RPMI7951 (cell line): ENCODE measurements at regions not wholly inside any gene's neighbourhood (a gene's known extent, or its start where the extent isn't known, plus 50 kb on each side); places are given as distances from the start of the nearest gene placed in this dataset.

ENCODE experiments used
- DNase-seq: peaks from one replicate; pipeline ENCODE4 v3.0.0-alpha.2; 2012; ENCODE audit warnings: low read depth

GRCh38 chr2:38450509-38450908 is 73.4 kb upstream of the ATL2 start:
- DNase-seq: no peak

- no peak for DNase-seq
Measured at GRCh38 chr2:38448692-38449410, 71.8 kb upstream of the ATL2 start.

DNA sequence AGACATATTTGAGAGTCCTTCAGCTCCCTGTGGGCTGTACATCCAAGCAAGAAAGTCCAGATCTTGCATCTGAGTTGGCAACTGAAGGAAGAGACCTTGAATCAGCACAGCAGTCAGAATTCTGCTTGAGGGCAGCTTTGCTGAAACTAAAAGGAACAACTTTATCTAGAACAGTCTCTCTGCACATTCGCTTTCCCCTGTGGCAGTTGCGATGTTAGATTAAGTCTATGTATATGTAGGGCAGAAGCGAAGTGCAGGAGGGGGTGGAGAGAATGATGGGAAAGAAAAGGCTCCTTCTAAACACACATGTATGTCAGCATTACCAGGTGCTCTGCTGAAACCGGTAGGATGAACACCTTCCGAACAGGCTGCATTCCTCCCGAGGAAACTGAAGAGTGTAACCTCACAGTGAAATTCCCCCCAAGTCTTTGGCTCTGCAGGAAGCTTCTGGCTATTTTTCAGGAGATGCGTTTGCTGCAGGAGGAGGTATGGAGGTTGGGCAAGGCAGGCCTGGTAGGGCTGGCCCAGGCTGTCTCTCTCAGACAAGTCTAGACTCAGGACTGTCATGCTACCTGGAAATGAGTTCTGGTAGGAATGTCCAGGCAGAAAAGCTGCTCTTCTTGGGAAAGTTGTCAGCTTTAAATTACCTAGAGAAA is 70.0 kb upstream of the ATL2 start:
- no peak for DNase-seq

DNA sequence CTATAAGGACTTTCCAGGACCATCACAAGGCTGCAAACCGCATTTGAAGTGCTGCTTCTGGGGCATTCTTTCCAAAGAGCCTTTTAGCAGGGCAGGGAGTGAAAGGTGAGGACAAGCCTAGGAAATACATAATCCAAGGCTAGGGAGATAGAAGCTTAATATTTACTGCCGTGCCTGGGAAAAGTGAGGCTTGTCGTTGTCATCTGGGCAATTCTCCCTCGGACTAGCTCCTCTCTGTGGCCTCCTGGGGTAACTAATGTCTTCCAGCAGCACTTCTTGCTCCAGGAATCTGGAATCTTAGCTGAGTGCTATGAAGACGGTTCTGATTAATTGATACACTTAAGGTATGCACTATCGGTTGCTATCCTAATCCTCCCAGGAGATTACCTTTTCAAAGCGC is 69.3 kb upstream of the ATL2 start:
- peak; percentile 12 for DNase-seq

DNA sequence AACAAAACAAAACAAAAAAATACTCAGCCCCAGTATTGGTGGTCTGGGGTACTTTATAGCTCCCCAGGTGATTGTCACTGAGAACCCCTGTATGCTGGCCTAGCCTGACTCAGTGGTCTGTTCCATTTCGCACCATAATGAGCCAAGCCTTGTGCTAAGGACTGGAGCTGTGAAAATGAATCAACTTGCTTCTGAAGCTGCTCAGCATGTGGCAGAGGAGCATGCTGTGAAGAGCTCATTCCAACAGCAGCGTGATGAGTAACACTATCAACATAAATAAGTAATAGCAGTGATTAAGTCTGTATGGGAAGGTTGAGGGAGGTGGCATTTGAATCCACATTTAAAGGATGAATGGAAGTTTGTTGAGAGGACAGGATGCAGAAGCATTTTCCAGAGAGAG is 67.2 kb upstream of the ATL2 start:
- DNase-seq: peak; percentile 22

- DNase-seq: peak; percentile 59
Measured at GRCh38 chr2:38442643-38443541, 65.8 kb upstream of the ATL2 start.

DNA sequence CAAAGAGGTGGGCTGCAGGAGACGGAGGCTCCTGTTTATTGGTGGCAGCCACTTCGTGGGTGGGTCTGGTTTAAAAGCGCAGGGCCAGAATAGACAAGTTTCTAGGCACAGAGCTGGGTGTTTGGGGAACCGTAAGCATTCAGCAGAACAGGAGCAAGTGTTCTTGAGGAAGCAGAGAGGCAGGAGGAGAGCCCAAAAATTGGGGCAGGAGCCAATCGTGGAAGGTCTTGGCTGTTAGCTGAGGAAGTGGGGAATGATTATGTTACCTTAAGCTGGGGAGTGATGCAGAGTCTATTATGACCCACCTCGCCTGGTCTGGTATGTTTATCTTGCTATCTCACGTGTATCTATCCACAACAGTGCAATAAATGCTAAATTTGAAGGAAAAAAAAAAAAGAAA is 64.3 kb upstream of the ATL2 start:
- no peak for DNase-seq

DNA sequence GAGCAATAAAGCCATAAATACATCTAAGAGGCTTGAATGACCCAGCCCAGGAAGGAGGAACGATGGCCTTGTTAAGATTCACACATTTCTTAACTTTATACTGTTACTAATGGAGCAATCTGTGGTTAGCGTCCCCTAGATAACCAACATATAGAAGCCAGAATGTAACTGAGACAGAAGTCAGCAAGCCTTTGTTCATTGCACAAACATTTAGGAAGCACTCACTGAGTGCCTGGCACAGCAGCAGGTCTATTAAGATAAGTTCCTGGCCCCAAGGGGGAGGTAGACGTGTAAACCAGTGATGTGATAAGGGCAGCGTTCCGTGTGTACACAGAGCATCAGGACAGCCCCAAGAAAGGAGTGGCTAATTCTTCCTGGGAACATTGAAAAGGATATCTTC is 63.6 kb upstream of the ATL2 start:
- no peak for DNase-seq

- peak; percentile 13 for DNase-seq
Measured at GRCh38 chr2:38439863-38440262, 62.8 kb upstream of the ATL2 start.

GRCh38 chr2:38438883-38439612 is 62.0 kb upstream of the ATL2 start:
- peak; percentile 32 for DNase-seq

- DNase-seq: no peak
Measured at GRCh38 chr2:38438133-38438882, 61.2 kb upstream of the ATL2 start.

- no peak for DNase-seq
Measured at GRCh38 chr2:38436227-38436664, 59.2 kb upstream of the ATL2 start.

DNA sequence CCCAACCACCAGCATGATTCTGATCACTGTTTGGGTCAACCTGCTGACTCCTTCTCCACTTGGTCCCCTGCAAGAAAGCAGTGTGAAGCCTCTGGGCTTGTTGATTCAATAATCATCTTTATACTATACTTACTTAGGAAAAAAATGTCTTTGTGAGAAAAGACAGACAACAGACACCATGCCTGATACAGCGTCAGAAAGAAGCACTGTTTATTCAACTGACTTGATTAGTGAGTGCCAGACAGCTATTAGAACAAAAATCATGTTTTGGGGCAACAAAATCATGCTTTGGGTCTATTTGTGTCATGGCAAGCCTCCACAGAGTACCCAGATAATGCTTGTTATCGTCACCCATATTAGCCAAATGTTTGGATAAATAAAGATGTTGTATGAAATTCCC is 58.7 kb upstream of the ATL2 start:
- DNase-seq: no peak

DNA sequence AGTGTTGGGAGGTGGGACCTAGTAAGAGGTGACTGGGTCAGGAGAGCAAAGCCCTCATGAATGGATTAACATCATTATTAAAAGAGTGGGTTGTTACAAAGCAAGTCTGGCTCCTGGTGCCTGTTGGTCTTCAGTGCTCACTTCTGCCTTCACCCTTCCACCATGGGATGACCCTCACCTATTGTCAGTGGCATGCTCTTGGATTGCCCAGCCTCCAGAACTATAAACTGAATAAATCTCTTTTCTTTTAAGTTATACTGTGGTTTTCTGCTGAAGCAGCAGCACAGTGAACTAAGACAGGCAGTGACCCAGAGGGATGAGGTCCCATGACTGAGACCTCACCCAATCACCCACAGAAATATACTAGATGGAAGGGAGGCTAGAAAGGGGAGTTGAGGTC is 57.5 kb upstream of the ATL2 start:
- DNase-seq: no peak

- peak; percentile 59 for DNase-seq
Measured at GRCh38 chr2:38433607-38433975, 56.5 kb upstream of the ATL2 start.

DNA sequence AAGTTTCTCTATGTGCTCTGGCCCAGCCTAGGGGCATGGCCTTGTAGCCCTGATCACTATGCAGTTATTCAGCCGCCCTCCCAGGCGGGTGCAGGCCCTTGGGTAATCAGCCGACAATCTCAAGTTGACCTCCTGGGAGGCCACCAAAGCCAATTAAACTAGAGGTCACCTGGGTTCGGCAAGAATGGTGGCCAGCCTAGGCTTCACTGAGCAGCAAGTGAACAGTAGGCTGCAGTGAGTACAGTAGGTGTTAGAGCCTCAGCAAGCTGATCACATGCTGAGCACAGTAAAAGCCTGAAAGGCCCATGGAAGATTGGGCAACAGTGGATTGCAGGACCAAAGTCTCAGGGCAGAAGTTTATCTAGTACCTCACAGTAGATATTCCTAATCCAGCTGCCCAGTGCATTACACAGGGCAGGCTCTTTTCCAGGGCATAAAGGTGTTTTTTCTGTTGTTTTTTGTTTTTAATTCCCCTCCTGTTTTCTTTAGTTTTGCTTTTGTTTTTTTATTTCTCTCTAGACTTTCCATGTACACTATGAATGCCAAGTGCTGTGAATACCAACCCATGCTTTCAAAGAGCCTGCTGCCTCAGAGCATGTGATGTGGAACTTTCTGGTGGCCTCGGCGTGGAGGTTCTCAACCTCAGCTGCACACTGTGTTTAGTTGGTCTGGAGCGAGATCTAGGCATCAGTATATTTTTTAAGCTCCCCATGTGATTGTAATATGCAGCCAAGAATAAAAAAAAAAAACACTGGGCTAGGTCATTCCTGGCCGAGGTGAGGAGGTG is 55.9 kb upstream of the ATL2 start:
- no peak for DNase-seq

- DNase-seq: no peak
Measured at GRCh38 chr2:38430597-38431207, 53.6 kb upstream of the ATL2 start.

- no peak for DNase-seq
Measured at GRCh38 chr2:38430196-38430595, 53.1 kb upstream of the ATL2 start.

- DNase-seq: no peak
Measured at GRCh38 chr2:38427936-38428335, 50.9 kb upstream of the ATL2 start.

GRCh38 chr2:38427054-38427453 is 50.0 kb upstream of the ATL2 start:
- DNase-seq: no peak
